K562 (cell line): ENCODE measurements at regions not wholly inside any gene's neighbourhood (a gene's known extent, or its start where the extent isn't known, plus 50 kb on each side); places are given as distances from the start of the nearest gene placed in this dataset.

ENCODE experiments used
- ATAC-seq: fragments of 200-7000 bp; cut with Tn5 transposase; 3 replicates; pipeline ENCODE4 v1.9.1; 2020; ENCODE audit warnings: moderate library complexity
- BruUV-seq: library from RNA; stranded (reverse); fragments of 400-500 nt; replicated peaks from 2 replicates; lab custom pipeline; 2021; lab: Mats Ljungman, UMichigan
- CTCF ChIA-PET: fragments of 300-600 bp; formaldehyde crosslinking; extraction: SDS; loops from one replicate; lab custom pipeline; 2021; ENCODE audit warnings: low intra/inter-chr PET ratio; lab: Yijun Ruan, JAX
- POLR2A ChIA-PET: fragments of 300-600, 350-650 bp; sonication (Branson Sonifier 250); formaldehyde crosslinking; extraction: SDS; loops from one replicate; lab custom pipeline; 2021; ENCODE audit warnings: antibody characterized with exemption, inconsistent platforms; lab: Yijun Ruan, JAX
- DNase-seq, 4 experiments: peaks; one replicate each; pipeline versions ENCODE4 v3.0.0 to v3.0.0-alpha.2; 2011 to 2018; ENCODE audit warnings: low spot score in 3 of 4, mixed read lengths in 3 of 4; ENCODE audit errors: extremely low read depth in 1 of 4
- FAIRE-seq: peaks from 2 replicates; lab custom pipeline; 2011; peaks lifted over from hg19 to GRCh38; lab: Jason Lieb, UNC
- H2AFZ ChIP-seq: 2 replicates; pipeline ENCODE4 v1.6.0; 2011; ENCODE audit warnings: low read depth, low read length, control low read depth, inconsistent platforms
- H3K27ac ChIP-seq: fragments of 200-600 bp; 3 replicates; pipeline ENCODE4 v1.8.0; 2011; ENCODE audit warnings: low read depth, mild to moderate bottlenecking, control low read depth, inconsistent platforms, low read length, moderate library complexity, mixed read lengths; ENCODE audit errors: extremely low read depth
- H3K27me3 ChIP-seq, 2 experiments: fragments of 300-600 bp in 1 of 2; 2 replicates in 1 of 2; 3 replicates in 1 of 2; pipeline versions ENCODE4 v1.6.0 to v1.8.0; 2011; ENCODE audit warnings: inconsistent platforms in 2 of 2, low read length in 2 of 2, mild to moderate bottlenecking in 1 of 2, mixed read lengths in 1 of 2, moderate library complexity in 1 of 2; ENCODE audit not compliant: control insufficient read depth in 2 of 2, insufficient read depth in 2 of 2
- H3K36me3 ChIP-seq: fragments of 300-600 bp; 3 replicates; pipeline ENCODE4 v1.8.0; 2011; ENCODE audit warnings: mild to moderate bottlenecking, low read length, inconsistent platforms; ENCODE audit not compliant: control insufficient read depth, insufficient read depth
- H3K4me1 ChIP-seq, 2 experiments: fragments of 200-600 bp in 1 of 2; replicated peaks in 1 of 2; 2 replicates in 1 of 2; 3 replicates in 1 of 2; pipeline versions ENCODE4 v1.5.1 to v1.8.0; 2011; ENCODE audit warnings: inconsistent platforms in 2 of 2, low read length in 2 of 2, mild to moderate bottlenecking in 1 of 2, mixed read lengths in 1 of 2, moderate library complexity in 1 of 2; ENCODE audit not compliant: control insufficient read depth in 2 of 2, insufficient read depth in 2 of 2
- H3K4me2 ChIP-seq: 2 replicates; pipeline ENCODE4 v1.6.1; 2011; ENCODE audit warnings: low read length, control low read depth, inconsistent platforms, mixed read lengths; ENCODE audit not compliant: insufficient read depth
- H3K4me3 ChIP-seq: fragments of 200-600 bp; sonication (generic), shearing (Covaris generic); 2 replicates; pipeline ENCODE4 v1.5.1; 2016; ENCODE audit warnings: control low read depth, inconsistent platforms
- H3K79me2 ChIP-seq: fragments of 200-600 bp; 3 replicates; pipeline ENCODE4 v1.8.0; 2011; ENCODE audit warnings: low read length, inconsistent platforms; ENCODE audit not compliant: control insufficient read depth, insufficient read depth
- H3K9ac ChIP-seq, 2 experiments: 2 replicates each; pipeline versions ENCODE4 v1.6.0 to v1.6.1; 2011; ENCODE audit warnings: low read depth in 2 of 2, low read length in 2 of 2, control low read depth in 1 of 2, inconsistent platforms in 1 of 2, mild to moderate bottlenecking in 1 of 2, mixed read lengths in 1 of 2; ENCODE audit not compliant: insufficient read depth in 1 of 2
- H3K9me1 ChIP-seq: one replicate; pipeline ENCODE4 v1.6.0; 2011; ENCODE audit warnings: inconsistent platforms, mild to moderate bottlenecking, low read length, moderate library complexity; ENCODE audit not compliant: control insufficient read depth, insufficient read depth
- H3K9me3 ChIP-seq: replicated peaks from 2 replicates; pipeline ENCODE4 v1.5.1; 2011; ENCODE audit warnings: low read depth, low read length, inconsistent platforms; ENCODE audit not compliant: control insufficient read depth, insufficient read depth
- H4K20me1 ChIP-seq: replicated peaks from 2 replicates; pipeline ENCODE4 v1.6.1; 2011; ENCODE audit warnings: low read length, inconsistent platforms, mixed read lengths; ENCODE audit not compliant: control insufficient read depth, insufficient read depth
- ATF1 ChIP-seq, 2 experiments: fragments of 450-650 bp in 1 of 2; IDR thresholded peaks; 2 replicates each; pipeline ENCODE4 v1.6.1; 2016; ENCODE audit warnings: missing compliant biosample characterization in 1 of 2, missing genetic modification characterization in 1 of 2
- BCLAF1 ChIP-seq, 2 experiments: fragments of 450-650 bp in 1 of 2; IDR thresholded peaks; 2 replicates each; pipeline ENCODE4 v1.6.1; 2011 to 2017; ENCODE audit warnings: low read depth in 2 of 2, antibody characterized with exemption in 1 of 2, borderline replicate concordance in 1 of 2, low read length in 1 of 2, mild to moderate bottlenecking in 1 of 2, mixed read lengths in 1 of 2; ENCODE audit not compliant: control insufficient read depth in 1 of 2
- CAMTA2 ChIP-seq: fragments of 250-450 bp; sonication (Bioruptor Pico); conservative IDR thresholded peaks from 2 replicates; pipeline ENCODE4 v1.5.1; 2022
- CBFB ChIP-seq: sonication (generic); formaldehyde crosslinking; IDR thresholded peaks from 2 replicates; pipeline ENCODE4 v1.4.0; 2020; ENCODE audit warnings: mild to moderate bottlenecking, missing genetic modification reagents
- CEBPB ChIP-seq: fragments of 450-650 bp; IDR thresholded peaks from 2 replicates; pipeline ENCODE4 v1.6.1; 2016; ENCODE audit warnings: missing genetic modification characterization, missing compliant biosample characterization
- CREM ChIP-seq: IDR thresholded peaks from 2 replicates; pipeline ENCODE4 v1.6.1; 2014; ENCODE audit warnings: antibody characterized with exemption, low read depth
- DNMT1 ChIP-seq: fragments of 450-650 bp; IDR thresholded peaks from 2 replicates; pipeline ENCODE4 v1.6.1; 2016; ENCODE audit warnings: antibody characterized with exemption, mild to moderate bottlenecking
- FOXJ2 ChIP-seq: fragments of 200-800 bp; sonication (Bioruptor generic); IDR thresholded peaks from 2 replicates; pipeline ENCODE4 v1.6.1; 2016; ENCODE audit warnings: missing genetic modification characterization, missing compliant biosample characterization
- GTF2E2 ChIP-seq: fragments of 200-800 bp; sonication (Bioruptor generic); IDR thresholded peaks from 2 replicates; pipeline ENCODE4 v1.6.1; 2016; ENCODE audit warnings: missing genetic modification characterization, missing compliant biosample characterization
- HDGF ChIP-seq: fragments of 450-650 bp; IDR thresholded peaks from 2 replicates; pipeline ENCODE4 v1.6.1; 2016
- HOXB6 ChIP-seq: fragments of 250-450 bp; sonication (Bioruptor Pico); IDR thresholded peaks from 2 replicates; pipeline ENCODE4 v1.5.1; 2022; ENCODE audit warnings: mild to moderate bottlenecking, borderline replicate concordance
- NR2C1 ChIP-seq, 2 experiments: fragments of 450-650 bp; IDR thresholded peaks; 2 replicates each; pipeline ENCODE4 v1.6.1; 2017; ENCODE audit warnings: mild to moderate bottlenecking in 2 of 2, antibody characterized with exemption in 1 of 2, inconsistent platforms in 1 of 2, missing compliant biosample characterization in 1 of 2, missing genetic modification characterization in 1 of 2
- PHF8 ChIP-seq: fragments of 200-600 bp; sonication (generic); IDR thresholded peaks from 2 replicates; pipeline ENCODE4 v1.6.1; 2012; ENCODE audit warnings: mixed run types, mild to moderate bottlenecking, inconsistent platforms, low read length, moderate library complexity, borderline replicate concordance
- SMAD4 ChIP-seq: fragments of 250-450 bp; sonication (Bioruptor Pico); conservative IDR thresholded peaks from 2 replicates; pipeline ENCODE4 v1.8.0; 2021; ENCODE audit warnings: inconsistent platforms, mild to moderate bottlenecking, moderate library complexity
- TAF9B ChIP-seq: fragments of 450-650 bp; IDR thresholded peaks from 2 replicates; pipeline ENCODE4 v1.6.1; 2018; ENCODE audit warnings: mild to moderate bottlenecking; ENCODE audit not compliant: partially characterized antibody
- ZFP1 ChIP-seq: fragments of 450-650 bp; formaldehyde crosslinking; IDR thresholded peaks from 2 replicates; pipeline ENCODE4 v1.4.0; 2020; ENCODE audit warnings: mild to moderate bottlenecking, mixed read lengths
- ZNF175 ChIP-seq: fragments of 200-800 bp; sonication (Bioruptor generic); IDR thresholded peaks from 2 replicates; pipeline ENCODE4 v1.6.1; 2016; ENCODE audit warnings: low read depth, mild to moderate bottlenecking, missing genetic modification characterization, missing compliant biosample characterization
- ZNF24 ChIP-seq: fragments of 450-650 bp; IDR thresholded peaks from 2 replicates; pipeline ENCODE4 v1.6.1; 2016
- ZNF408 ChIP-seq: fragments of 250-450 bp; sonication (Bioruptor Pico); IDR thresholded peaks from 2 replicates; pipeline ENCODE4 v1.4.0; 2020; ENCODE audit warnings: low read depth, mild to moderate bottlenecking, moderate library complexity
- WGBS: fragments of 100-300 bp; shearing (Covaris generic); methylation state at CpG from one replicate; pipeline ENCODE4 v1.1.6; 2016; ENCODE audit warnings: low coverage, mixed read lengths; ENCODE audit not compliant: insufficient coverage; ENCODE audit errors: missing lambda C conversion rate; 5-methylcytosine and 5-hydroxymethylcytosine counted together
- in situ Hi-C: fragments of 300-500 bp; cut with MboI; formaldehyde crosslinking; loops from 4 replicates; pipeline ENCODE4 v1.15.0; 2018; ENCODE audit warnings: inconsistent platforms, mixed read lengths
- intact Hi-C: fragments of 100-400 bp; cut with micrococcal nuclease; formaldehyde crosslinking; loops from 2 replicates; pipeline ENCODE4 v1.14.2; 2022

DNA sequence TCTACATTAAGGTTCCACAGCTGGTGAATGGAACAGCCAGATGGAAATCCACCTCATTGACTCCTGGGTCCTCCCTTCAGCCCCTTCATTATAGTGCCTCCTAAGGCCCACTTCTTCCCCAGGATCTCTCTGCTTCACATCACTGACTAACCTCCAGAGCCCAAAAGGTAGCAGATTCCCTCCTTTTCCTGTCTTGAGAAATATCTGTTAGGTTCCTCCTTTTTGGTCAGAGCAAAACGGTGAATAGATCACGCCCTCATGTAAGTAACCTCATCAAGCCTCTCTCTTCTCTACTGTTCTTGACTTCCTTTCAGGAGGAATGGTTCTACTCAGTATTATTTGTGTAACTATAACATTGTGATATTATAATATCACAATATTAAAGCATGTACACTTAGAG lies 155.0 kb upstream of the SRD5A2 start:
- DNase-seq: no peak
- no peak overlapping the region for H3K9ac ChIP-seq
- TF ChIP-seq ZNF408 (CRISPR knock-in tag) (no peak), PHF8 (no peak), BCLAF1 (IDR thresholded peaks at IDR 0.05; ENCODE audit: borderline replicate concordance in 1 of 2, control insufficient read depth in 1 of 2, low read depth in 2 of 2, low read length in 1 of 2) (no peak), CAMTA2 (CRISPR knock-in tag) (no peak), ZNF175 (CRISPR knock-in tag) (no peak), CREM (no peak), DNMT1 (no peak), ATF1 (CRISPR knock-in tag; IDR thresholded peaks at IDR 0.05) (no peak), ATF1 (tag; IDR thresholded peaks at IDR 0.05) (no peak), HDGF (no peak), SMAD4 (no peak), HOXB6 (no peak), ZNF24 (no peak), GTF2E2 (tag) (no peak), NR2C1 (IDR thresholded peaks at IDR 0.05) (no peak), NR2C1 (tag; IDR thresholded peaks at IDR 0.05) (no peak), TAF9B (no peak), ZFP1 (no peak), CBFB (CRISPR knock-in tag) (no peak), CEBPB (no peak), FOXJ2 (tag) (no peak)
- no peaks in the 10 kb centered on the region for H3K36me3 ChIP-seq
- no peaks in the 10 kb centered on the region for H3K9me1 ChIP-seq
- no peaks in the 10 kb centered on the region for H3K79me2 ChIP-seq
- no TSS peak for BruUV-seq
- no peaks in the 10 kb centered on the region for H3K4me1 ChIP-seq
- H3K9me3 ChIP-seq: no peaks in the 10 kb centered on the region
- ChIA-PET CTCF (no interaction called here), POLR2A (interaction anchor here (0.6 kb wide), 1 partner anchor 954 kb away, joined by 3 read pairs; no protein-coding TSS in a partner anchor)
- no peak overlapping the region for H3K4me2 ChIP-seq
- in situ Hi-C loops (no loop called here), intact Hi-C loops (no loop called here)
- no peak overlapping the region for H2AFZ ChIP-seq
- no peaks in the 10 kb centered on the region; a peak in 1 of 5 replicates for H3K27me3 ChIP-seq
- no peak overlapping the region for H3K4me3 ChIP-seq
- no peaks in the 10 kb centered on the region for H4K20me1 ChIP-seq
- WGBS: 0% methylated on average over 2 of the region's 2 CpGs
- no peak for FAIRE-seq
- no peak for ATAC-seq
- no peak overlapping the region for H3K27ac ChIP-seq
